Left cardiac atrium (tissue), 4 donors: ENCODE measurements at regions not wholly inside any gene's neighbourhood (a gene's known extent, or its start where the extent isn't known, plus 50 kb on each side); places are given as distances from the start of the nearest gene placed in this dataset.

Experiments used
- ATAC-seq, 2 donors: fragments of 200-7000 bp; cut with Tn5 transposase; one replicate each; pipeline ENCODE4 v1.9.1; 2020; ENCODE audit warnings: mild to moderate bottlenecking in 2 of 2, moderate library complexity in 2 of 2
- DNase-seq: peaks from one replicate; pipeline ENCODE4 v3.0.0-alpha.2; 2020
- intact Hi-C, 2 donors: fragments of 100-400 bp; cut with DNase I; formaldehyde crosslinking; loops; one replicate each; pipeline versions ENCODE4 v1.14.1 to v1.15.1; 2022 to 2023
- donor health status: DM: no; HTN: yes; CAD: no.
- donor health status: DM: no; HTN: yes; CAD: no; lungs with severe emphysema.
- donor health status: DM: yes; HTN: yes; CAD: no.
- donor health status: Dilated cardiomyopathy.

DNA sequence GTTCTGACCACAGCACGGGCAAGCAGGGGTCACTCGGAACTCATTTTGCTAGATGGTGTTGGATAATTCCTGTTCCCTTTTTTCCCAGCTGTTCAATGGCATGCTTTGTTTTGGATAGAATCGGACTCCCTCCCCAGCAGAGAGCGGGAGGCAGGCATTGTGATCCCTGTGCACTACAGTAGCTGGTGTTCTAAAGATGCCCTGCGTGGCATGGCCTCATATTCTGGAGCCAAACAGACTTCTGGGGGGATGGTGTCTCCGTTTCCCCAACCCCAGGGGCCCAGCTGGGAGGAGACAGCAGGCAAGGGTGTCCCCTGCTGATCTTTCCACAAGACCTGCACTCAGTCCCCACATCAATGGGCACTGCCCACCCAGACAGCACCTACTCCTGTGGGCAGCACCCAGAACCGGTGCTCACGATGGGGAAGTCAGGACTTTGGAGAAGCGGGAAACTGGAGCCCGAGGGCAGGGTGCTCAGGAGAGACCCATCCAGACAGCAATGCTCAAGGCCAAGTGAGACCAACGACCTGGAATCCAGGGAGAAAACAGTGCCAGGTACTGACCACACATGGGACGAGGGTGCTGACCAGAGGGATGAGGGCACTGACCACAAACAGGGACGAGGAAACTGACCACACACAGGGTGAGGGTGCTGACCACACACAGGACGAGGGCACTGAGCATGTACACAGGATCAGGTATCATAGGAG, 934.9 kb downstream of the BRD1 start:
- DNase-seq (no peak), ATAC-seq (no peak)
- intact Hi-C loops = no loop called here

DNA sequence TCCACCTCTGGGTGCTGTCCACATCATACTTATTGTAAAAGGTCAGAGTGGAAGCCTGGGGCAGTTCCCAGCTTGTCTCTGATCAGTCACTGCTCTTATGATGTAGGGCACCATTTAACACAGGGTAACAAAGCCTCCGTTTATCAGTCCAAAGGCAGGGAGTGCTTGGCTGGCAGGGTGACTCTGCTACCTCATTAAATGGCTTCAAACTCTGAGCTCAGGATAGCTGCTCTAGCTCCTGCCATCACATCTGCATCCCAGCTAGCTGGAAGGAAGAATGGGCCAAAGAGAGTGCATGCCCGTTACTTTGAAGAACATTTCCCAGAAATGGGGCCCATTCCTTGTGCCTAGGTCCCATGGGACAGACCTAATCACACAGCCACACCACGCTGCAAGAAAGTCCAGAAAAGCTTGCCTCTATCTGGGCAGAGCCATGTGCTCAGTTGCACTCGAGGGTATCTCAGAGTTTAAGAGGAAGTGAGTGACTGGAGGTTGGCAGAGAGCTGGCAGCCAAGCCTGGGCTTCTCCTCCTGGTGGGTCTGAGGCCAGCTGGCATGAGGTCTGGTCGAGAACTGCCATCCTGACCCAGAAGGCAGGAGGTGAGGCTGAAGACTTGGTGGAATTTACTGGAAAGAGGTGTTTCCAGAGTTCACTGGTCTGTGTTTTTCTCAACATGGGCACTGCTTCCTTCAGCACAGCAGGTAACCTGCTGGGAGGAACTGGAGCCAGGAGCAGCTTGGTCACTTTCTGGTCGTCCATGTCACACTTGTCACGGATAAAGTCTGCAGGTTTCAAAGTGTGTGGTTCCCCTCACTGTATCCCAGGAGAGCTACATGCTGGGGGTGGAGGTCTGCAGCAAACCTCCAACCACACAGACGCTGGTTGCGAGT, 935.7 kb downstream of the BRD1 start:
- ATAC-seq = no peak
- intact Hi-C loops = no loop called here
- DNase-seq = no peak

DNA sequence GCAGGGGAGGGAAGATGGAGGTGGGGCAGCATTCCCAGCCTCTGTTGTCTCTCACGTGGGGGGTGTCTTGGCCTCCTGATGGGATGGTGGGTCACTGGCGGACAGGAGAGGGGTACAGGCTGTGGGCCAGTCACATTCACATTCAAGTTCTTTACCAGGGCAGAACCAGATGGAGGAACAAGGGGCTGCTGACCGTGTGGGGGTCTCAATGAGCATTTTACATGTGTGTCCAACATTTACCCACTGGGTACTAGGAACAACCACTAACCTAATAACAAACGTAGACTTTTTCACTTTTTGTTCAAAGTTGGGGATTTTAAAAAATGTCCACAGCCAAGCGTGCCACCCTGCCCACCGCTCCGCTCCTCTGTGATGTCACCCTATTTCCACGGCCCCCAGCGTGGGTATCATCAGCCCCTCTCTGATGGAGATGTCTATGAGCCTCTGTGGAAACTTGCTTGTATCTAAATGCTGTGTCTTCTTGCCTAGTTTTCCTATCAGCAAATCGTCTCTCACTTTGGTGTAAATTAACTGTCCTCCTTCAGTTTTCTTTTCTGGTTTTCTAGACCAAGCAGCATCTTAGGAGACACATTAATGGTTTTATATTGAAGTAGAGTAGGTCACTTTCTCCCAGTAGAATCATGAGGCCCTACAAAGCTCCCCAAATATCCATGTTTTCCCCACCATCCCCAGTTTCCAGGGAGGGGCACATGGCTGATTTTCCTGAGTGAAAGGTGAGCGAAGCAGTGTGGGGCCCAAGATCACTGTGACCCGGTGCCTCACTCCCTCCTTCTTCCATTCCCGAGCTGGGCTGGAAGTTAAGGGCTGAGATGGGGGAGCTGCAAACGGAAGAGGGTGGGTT, 936.7 kb downstream of the BRD1 start:
- DNase-seq (no peak), ATAC-seq (no peak)
- intact Hi-C loops = no loop called here

DNA sequence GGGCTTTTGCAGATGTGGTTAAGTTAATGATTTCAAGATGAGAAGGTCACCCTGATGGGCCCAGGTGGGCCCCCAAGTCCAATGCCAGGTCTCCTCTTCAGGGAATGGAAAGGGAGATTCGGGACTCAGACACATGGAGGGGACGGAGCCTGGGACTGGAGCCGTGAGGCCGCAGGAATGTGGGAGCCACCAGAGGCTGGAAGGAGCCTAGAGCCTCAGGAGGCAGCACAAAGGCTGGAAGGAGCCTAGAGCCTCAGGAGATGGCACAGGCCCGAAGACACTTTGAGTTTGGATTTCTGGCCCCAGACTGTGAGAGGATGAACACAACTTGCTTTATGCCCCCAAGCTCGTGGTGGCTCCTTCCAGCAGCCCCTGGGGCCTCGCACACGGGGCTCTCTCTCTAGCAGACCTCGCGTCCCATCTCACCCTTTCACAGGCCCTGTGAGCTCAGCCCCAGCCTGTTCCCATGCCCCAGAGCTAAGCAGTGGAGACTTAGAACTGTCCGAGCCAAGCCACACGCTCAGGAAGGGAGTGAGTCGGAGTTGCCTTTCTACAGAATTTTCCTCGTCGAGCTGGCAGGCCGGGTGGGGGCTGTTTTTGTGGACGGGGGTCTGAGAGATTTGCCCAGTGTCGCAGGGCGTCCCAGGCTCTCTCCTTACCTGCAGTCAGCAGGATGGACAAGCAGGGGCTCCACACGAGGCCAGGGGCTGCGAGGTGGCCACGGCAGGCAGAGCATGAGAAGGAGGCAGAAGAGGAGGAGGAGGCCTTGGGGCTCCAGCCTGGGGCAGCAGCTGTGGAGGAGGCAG, 937.6 kb downstream of the BRD1 start:
- ATAC-seq (no peak), DNase-seq (no peak)
- intact Hi-C loops = no loop called here

DNA sequence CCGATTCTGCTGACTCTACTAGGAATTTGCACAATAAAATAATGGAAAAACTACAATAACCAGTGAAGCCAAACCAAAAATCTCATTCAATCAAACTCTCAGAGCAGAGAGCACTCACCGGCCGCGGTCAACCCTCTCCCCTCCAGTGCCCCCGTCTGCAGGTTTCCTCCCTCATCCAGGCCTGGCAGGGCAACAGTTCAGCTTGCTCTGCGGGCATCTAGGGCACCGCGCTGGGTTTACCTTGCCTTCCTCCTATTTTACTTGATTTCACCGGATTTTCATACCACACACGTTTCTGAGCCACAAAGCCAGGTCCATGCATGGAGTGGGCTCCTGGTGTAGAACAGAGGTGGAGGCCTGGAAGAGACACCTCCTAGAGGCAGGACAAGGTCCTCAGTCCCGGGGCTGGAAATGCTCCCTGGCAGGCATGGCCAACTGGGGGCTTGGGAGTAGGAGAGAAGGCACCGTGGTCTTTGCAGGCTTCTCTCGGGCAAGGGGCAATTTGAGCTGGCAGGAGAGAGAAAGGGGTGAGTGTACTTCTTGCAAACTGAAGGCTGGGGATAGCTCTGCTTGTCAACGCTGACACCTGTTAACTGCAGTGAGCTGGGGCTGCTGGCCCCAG, 938.4 kb downstream of the BRD1 start:
- ATAC-seq (no peak), DNase-seq (no peak)
- intact Hi-C loops = no loop called here

DNA sequence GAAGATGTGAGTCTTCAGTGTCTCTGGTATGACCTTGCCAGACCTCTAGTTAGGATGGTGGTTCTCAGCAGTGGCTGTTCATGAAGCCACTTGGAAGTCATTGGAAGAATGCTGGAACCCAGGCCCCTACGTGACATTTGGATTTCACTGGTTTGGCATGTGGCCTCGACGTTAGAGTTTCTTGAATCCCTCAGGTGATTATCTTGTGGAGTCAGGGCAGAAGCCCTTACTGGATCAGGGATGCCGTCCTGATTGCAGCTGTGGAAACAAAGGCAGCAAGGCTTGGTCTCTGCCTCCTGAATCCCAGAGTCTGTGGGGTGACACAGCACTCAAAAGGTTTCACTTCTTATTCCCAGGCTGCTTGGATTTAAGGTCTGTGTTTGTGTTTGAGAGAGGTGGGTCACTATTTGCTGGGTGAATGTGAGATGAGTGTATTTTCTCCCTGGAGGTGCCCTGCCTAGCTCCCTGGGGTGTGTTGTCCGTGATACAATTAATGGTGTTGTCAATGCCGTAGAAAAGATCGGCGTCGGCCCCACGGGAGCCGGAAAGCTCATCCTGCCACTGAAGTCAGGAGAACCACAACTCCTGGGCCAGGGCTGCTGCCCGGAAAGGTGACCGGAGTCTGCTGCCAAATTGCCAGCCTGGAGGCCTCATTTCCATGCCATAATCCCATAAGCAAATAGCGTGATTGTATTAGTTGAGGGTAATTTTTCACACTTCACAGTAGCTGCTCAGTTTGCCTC, 939.0 kb downstream of the BRD1 start:
- intact Hi-C loops = no loop called here
- ATAC-seq = no peak
- DNase-seq = no peak

DNA sequence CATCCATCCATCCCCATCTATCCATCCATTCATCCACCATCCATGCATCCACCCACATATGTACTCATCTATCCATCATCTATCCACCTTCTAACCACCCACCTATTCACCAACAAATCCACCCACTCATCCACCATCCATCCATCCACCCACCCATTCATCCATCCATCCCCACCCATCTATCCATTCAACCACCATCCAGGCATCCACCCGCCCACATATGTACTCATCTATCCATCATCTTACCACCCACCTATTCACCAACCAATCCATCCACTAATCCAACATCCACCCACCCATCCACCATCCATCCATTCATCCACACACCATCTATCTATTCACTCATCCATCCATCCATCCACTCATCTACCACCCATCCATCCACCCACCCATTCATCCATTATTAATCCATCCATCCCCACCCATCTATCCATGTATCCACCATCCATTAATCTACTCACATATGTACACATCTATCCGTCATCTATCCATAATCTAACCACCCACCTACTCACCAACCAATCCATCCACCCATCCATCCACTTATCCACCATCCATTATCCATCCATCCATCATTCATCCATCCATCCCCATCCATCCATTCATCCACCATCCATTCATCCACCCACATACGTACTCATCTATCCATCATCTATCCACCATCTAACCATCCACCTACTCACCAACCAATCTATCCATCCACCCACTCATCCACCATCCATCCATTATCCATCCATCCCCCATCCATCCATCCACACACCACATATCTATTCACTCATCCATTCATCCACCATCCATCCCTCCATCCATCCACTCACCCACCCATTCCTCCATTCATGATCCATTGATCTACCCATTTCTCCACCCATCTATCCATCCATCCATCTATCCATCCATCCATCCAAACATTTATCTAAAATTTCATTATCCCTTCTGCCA, 940.0 kb downstream of the BRD1 start:
- no peak for ATAC-seq
- intact Hi-C loops = no loop called here

DNA sequence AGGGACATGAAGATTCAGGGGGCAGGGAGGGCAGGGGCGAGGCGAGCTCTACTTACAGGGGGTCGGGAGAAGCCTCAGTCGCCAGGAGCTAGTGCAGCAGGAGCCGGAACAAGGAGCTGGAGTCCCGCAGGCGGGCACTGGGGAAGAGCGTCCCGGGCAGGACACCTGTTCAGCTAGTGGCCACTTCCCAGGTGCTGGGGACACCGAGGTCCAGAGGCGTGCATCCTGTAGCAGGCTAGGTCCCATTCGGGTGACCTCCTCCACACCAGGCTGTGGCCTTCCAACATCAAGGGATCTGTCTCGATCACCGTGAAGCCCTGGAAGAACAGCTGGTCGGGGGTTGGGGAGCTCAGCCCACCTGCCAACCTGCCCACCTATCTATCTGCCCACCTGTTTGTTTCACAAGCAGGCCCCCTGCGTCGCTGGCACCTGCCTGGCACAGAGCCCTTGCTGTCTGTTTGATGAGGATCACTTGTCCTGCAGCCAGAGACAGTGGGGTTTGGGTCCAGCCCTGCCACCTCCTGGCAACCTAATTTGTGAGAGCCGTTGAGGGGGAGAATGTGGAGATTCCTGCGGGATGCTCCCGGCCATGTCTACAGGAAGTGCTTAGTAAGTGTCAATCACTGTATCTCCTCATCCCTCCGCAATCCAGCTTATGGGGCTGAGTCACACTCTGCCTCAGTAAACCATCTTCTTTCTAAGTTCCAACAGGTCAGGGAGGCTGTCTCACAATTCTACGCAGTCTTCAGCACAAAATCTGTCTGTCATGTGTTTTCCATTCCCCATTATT, 940.9 kb downstream of the BRD1 start:
- DNase-seq = no peak
- no peak for ATAC-seq
- intact Hi-C loops = no loop called here

More for the DNA sequence above, 940.0 kb downstream of the BRD1 start:
- no peak for DNase-seq

DNA sequence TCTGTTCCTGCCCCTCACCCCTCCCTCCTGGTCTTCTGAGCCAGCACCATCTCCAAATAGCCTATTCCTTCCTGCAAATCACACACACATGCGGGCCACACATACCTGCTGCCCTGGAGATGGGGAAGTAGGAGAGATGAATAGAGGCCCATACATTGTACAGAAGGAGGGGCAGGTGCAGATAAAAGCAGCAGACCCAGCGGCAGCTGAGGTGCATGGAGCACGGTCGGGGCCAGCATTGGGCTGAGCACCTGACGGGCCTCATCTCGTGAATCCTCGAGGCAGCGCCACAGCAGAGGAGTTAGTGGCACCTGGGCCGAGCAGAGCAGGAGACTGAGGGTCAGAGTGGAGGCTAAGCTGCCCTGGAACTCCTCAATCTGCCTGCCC, 941.8 kb downstream of the BRD1 start:
- ATAC-seq = no peak
- intact Hi-C loops = no loop called here
- no peak for DNase-seq

DNA sequence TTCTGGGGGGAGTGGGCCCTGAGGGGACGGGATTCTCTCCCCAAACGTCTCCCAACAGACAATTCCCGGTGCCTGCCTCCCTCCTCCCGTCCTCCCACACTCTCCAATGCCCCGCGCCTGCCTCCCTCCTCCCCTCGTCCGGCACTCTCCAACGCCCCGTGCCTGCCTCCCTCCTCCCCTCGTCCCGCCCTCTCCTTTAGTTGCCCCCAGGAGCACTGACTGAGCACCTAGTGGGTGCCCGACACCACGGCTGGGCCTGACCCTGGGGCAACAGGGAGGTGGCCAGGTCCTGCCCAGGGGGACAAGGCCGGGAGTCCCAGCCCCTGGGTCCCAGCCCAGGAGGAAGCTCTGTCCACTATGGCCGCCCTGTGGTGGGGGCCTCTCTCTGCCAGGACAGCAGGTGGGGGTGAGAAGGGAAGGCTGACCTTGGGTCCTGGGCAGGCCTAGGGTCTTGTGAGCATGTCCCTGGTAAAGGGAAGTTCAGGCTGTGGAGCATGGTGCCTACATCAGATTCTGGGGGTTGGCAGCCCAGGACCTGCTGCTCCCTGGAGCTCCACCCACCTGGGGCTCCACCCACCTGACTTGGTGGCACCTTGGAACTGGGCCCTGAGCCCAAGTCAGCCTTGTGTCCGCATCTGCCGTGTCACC, 942.3 kb downstream of the BRD1 start:
- no peak for DNase-seq
- intact Hi-C loops = no loop called here
- no peak for ATAC-seq

DNA sequence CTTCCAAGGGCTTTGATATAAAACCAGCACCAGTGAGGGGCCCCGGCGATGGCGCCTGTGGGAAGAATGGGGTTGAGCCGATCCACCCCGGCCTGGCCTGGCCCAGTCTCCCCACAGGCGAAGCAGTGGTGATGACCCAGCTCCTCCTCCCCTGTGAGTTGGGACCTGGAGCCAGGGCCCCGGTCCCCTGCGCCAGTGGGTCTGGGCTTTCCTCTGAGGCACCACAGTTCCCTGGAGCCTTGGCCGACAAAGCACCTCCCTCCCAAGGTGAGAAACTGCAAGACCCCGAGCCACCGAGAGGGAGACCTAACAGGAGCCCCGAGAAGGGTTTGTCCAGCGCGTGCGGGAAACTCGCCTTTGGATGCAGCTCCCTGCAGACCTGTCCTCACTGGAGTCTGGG, 942.9 kb downstream of the BRD1 start:
- intact Hi-C loops = no loop called here
- DNase-seq = no peak
- no peak for ATAC-seq

DNA sequence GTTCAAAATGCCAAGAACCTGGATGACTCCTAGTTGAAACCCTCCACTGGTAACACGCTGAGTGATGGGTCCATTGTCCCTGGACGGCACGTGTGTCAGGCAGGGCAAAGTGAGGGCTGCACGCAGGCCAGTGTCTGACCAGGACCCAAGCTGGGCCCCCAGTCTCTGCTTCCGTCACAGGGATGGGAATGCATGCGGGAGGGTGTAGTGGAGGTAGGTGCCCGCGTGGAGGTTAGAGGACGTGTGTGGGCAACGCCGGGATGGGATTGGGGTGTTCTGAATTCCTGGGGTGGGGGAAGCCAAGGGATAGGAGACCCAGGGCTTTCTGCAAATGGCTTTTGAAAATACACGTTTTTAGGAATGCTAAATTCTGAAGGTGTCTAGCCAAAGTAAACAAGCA, 943.3 kb downstream of the BRD1 start:
- intact Hi-C loops = no loop called here
- DNase-seq (no peak), ATAC-seq (no peak)

DNA sequence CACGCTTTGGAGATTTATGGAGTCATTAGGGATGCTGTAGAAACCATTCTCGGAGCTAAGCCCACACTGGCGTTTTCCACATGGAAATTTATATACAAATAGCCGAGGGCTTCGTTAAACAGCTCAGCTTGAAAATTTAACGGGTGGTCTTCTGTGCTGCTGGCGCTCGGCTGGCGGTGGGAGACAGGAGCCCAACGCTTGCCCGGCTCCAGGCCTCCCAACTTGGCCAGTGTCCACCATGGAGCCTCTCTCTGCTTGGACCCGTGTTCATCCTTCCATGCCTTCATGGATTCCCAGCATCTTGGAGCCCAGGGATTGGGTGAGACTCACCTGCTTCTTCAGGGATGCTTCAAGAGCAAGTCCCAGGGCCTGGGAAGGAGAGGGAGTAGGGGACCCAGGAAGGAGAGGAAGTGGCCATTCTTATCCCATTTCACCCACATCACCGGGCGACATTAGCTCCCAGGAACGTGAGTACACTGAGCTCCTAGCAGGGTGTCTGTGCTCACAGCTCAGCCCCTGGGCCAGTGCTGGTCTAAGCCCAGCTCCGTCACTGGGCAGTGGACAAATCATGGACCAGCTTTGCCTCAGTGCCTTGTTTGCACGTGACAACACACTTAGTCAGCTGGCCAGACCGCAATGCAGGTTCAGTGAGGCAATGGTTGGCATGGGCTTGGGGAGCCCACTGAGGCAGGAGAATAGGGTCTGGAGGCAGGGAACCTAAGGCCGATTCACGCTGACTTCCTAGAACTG, 944.3 kb downstream of the BRD1 start:
- ATAC-seq = no peak
- intact Hi-C loops = no loop called here
- no peak for DNase-seq

DNA sequence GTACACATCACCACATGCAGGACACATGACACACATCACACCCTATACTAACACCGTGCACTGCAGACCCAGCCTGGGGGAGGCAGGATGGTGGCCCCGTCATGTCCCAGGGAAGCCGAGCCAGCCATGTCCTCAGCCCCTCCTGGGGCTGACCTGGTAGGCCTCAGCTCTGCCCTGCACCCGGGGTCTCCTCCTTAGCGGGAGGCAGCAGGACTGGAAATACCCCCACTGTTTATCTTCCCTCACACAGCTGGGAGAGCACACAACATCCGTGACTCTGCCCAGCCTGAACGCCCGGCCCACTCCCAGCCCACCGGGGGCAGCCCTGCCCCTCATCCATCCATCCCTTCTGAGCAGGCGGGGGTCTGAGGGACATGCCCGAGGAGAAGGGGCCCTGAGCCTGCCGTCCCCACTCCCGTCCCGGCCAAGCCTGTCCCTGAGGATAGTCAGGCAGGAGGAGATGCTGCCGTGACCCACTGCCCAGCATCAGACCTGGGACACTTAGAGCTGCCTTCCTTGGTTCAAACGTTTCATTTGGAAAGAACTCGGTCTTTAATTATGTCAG, 945.0 kb downstream of the BRD1 start:
- intact Hi-C loops = no loop called here
- ATAC-seq (no peak), DNase-seq (no peak)
